ENCODE measurements at regions not wholly inside any gene's neighbourhood (a gene's known extent, or its start where the extent isn't known, plus 50 kb on each side); places are given as distances from the start of the nearest gene placed in this dataset.

DNA sequence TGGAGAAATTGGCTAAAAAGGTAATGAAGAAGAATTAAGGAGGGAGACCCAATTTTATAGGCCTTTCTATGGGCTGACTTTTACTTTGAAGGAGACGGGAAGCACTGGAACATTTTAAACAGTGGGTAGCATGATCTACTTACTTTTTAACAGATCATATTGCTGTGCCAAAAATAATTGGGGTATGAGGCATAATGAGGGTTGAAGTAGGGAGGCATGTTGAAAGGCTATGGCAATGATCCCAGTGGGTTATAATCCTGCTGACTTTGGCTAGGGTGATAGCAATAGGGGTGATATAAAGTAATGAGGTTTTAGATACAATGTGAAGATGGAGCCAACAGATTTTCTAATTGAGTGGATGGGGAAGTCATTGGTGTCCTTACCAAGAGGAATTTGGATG, 73.2 kb downstream of the GPR37 start:
- no peak for FAIRE-seq

GRCh38 chr7:124690840-124691239, 74.8 kb downstream of the GPR37 start:
- no peak for FAIRE-seq

DNA sequence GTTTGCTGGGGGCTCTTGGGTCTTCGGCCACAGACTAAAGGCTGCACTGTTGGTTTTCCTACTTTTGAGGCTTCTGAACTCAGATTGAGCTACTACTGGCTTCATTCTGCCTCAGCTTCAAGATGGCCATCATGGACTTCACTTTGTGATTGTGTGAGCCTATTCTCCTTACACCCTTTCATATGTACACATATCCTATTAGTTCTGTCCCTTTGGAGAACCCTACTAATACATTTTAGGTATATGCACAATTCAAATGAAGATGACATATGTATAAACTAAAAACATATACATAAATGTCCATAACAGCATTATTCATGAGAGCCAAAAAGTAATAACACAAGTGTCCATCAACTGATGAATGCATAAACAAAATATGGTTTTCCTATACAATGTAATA, 75.7 kb downstream of the GPR37 start:
- no peak for FAIRE-seq

- FAIRE-seq, result no peak
These were observed 76.1 kb downstream of the GPR37 start for GRCh38 chr7:124689523-124689922.

- FAIRE-seq, result no peak
These were observed 76.6 kb downstream of the GPR37 start for GRCh38 chr7:124688991-124689390.

- no peak for FAIRE-seq
These were observed 78.9 kb downstream of the GPR37 start for GRCh38 chr7:124686543-124687171.

DNA sequence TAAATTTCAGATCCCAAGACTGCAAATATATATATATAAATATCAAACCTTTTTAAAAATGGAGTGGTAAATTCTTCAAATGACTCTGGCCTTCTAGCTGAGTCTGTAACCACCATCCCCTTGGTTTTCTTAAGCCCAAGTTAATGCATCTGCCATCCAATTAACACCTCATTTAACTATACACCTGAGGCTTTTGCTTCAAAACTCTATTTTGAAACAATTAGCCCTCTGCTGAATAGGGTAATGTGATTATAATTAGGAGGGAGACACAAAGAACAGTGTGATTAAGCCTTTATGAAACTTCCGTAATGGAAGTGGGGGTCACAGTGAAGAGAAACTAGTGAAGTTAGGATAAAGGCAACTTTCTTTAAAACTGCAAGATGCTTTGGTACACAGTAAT, 83.6 kb downstream of the GPR37 start:
- FAIRE-seq, result no peak

DNA sequence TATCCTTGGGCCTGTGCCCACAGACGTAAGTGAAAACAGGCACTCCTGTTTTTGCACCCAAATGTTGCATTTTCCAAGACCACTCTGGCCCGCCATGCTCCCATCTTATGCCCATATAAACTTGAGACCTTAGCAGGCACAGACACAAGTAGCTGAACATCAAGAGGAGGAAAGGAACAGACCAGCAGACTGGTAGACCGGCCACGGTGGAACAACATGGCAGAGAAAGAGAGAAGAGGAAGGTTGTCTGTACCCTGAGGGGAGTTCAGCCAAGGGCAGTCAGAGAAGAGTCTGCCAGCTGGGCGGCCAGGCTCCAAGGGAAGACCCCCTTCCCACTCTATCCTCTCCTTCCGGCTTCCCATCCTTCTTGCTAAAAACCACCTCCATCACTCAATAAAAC, 85.3 kb downstream of the GPR37 start:
- FAIRE-seq, result no peak

DNA sequence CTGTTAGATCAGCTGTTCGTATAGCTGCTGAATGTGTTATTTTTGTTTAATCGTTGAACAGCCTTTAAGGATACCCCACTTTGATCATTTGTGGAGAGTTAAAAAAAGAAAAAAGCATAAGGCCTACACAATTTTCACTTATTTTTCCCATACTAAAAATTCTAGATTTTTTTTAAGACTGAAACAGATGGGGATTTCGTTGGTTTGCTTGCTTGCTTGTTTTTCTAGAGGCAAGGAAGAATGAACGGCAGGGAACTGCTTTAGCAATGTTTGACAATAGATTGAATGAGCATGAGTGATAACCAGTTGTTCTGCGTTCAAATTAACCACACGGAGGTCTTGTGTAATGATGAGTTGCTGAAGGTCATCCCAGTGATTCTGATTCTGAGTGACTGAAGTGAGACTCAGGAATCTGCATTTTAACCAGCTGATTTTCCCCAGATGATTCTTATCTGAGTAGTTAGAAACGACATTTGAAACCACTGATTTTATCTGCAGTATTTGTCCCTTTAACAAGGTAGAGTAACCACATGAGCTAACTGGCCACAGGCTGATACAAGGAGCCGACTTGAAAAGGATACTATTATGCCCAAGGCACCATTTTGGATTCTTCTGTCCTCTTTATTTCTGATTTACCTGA, 85.9 kb downstream of the GPR37 start:
- no peak for FAIRE-seq

DNA sequence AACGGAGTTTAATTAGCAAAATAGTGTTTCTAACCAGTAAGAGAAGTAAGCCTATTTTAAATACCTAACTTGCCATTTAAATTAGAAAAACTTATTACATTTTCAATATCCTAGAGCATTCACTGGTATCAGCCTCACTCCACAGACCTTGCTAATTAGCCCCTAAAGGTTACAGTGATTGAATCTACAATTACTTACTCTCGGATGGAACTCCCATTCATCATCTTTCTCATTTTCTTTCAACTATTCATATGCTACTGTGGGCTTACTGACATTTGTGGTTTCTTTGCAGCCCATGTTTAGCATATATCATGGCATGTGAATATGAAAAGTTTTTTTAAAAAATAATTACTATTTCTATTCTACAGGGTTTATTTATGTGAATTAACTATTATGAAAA, 86.4 kb downstream of the GPR37 start:
- FAIRE-seq, result no peak

DNA sequence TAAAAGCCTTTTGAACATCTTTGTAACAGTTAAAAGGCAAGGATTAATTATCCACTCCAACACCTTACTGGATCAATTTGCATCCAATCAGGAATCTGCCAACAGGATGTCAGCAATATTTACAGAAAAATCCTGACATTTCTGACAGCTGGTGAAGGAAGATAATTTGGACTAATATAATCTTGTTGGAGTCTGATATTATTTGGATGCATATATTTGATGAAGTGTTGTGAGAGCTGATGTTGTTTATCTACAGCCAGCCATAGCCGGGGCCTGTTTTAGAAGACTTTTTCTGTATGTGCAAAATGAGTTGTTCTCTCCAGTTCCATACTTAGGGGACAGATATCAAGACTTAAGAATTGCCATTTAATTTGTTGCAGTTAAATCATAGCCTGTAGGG, 91.1 kb downstream of the GPR37 start:
- FAIRE-seq, result no peak

DNA sequence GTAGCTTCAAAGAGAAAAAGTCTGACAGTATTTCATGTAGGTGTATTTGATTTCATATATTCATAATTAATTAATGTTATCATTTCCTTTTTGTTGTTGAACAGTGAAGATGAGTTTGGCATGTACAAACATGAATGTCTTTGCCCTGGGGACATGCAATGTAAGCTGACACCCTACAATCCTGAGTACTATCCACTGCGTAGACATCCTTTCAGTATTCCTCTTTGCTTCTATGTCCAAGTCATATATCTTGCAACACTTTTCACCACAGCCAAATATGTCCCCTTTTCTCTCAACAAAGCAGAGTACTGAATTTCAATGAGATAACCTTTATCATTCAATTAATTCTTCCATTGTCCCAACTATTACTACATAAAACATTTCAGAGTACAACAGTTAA, 93.6 kb downstream of the GPR37 start:
- FAIRE-seq, result no peak

GRCh38 chr7:124667312-124668153, 98.1 kb downstream of the GPR37 start:
- FAIRE-seq, result peak; percentile 66

- no peak for FAIRE-seq
These were observed 102.7 kb downstream of the GPR37 start for GRCh38 chr7:124662937-124663336.

DNA sequence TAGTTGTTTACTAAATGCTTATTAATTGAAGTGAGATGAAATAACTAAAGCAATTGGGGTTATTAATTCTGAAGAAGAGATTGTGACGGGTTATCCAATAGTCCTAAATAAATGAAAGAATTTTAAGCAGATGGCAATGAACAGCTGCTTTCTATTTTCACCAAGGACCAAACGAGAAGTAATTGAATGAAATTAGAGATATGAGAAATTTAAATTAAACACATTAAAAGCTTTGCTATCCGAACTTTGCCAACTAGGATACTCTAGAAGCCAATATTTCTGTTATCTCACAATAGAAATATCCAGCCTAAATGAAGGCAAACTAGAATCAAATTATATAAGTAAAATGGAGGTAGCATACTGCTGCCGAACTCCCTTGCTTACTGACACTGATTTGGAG, 103.2 kb downstream of the GPR37 start:
- no peak for FAIRE-seq

- FAIRE-seq, result no peak
These were observed 109.6 kb downstream of the GPR37 start for GRCh38 chr7:124655990-124656389.

DNA sequence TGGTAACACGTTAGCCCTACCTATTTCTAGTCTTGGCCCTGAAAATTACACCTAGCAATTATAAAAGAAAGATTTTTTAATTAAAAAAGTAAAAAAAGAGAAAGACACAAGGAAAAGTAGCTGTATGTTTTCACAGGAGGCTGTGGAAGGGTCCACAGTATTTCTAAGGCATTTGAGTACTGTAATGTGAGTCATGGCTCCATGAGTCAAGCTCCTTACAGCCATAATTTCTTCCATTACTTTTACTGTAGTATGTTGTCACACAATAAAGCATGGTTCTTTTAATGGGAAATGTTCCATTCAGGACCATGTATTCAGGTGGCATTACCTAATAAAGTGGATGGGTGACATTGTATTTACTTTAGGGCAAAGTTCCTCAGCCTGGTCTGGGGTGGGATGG, 113.4 kb downstream of the GPR37 start:
- FAIRE-seq, result no peak

DNA sequence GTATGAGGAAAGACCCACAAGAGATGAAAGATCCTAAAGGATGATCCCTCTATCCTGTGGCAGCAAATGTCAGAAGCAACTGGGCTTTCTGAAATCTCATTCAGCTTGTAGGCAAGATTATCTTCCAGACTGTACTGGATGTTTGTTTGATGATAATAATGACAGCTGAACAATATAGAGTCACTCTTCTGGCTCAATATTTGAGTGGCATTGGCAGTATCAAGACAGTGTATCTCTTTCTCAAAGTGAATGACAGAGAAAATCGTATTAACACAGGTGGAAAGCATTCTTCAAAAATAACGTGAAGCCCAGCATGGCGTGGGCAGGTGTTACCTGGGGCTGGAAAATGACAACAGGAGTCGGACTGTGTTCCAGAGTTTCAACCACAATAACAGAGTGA, 114.5 kb downstream of the GPR37 start:
- no peak for FAIRE-seq

DNA sequence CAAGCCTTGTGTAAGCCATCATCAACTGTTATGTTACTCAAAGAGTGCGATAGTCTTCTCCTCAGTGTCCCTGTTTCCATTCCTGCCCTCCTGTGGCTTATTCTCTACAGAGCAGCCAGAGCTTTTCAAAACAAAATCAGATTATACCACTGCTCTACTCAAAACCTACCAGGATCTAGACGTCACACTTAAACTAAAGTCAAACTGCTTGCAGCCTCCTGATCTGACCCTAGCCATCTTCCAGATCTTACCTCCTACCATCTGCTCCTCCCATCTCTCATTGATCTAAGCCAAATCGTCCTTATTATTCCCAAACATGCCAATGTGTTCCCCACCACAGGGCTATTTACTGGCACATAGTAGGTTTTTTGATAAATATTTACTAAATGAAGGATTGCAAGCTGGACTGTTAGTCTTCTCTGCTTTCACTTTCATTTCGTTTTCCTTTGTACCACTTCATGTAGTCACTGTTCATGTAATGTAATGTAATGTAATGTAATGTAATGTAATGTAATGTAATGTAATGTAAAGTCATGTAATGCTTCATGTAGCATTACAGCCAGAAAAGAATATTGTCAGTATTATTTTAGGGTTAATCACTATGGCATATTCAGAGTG, 116.1 kb downstream of the GPR37 start:
- no peak for FAIRE-seq

GRCh38 chr7:124647630-124648306, 117.8 kb downstream of the GPR37 start:
- FAIRE-seq, result no peak

DNA sequence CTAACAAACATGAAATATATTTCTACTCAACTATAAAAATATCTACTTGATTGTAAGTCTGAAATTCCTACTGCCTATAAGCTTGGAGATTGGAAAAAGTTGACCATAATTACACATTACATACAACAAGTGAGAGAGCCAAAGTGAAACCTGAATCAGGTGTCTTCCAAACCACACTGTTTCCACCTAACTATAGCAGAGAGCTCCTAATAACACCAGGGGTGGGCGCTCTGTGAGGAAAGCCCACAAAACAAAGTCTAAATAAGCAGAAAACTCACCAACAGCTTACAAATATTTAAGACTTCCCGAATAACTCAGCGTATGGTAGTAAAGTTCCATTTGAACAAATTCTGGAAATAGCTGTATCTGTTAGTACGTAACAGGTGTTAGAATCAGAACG, 119.9 kb downstream of the GPR37 start:
- no peak for FAIRE-seq

DNA sequence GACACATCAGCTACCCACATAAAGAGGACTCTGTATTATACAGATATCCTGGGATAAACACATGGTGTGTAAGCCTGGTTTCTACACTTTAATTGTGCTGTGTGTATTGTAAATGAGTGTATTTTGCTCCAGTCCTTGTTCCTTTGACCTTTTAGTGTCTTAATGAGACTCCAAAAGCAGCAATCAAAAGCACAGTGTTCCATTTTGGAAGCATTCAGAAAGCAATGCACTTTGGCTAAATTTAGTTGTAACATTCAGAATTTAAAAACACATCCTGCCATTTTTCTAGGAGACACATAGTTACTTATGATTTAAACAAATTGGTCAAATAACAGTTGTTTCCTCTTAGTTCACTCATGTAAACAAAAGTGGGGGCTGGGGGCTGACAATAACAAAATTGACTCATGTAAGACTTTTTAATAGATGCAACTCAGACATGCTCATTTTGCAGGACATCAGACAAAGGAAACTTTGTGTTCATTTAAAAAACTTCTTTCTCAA, 122.2 kb downstream of the GPR37 start:
- no peak for FAIRE-seq

DNA sequence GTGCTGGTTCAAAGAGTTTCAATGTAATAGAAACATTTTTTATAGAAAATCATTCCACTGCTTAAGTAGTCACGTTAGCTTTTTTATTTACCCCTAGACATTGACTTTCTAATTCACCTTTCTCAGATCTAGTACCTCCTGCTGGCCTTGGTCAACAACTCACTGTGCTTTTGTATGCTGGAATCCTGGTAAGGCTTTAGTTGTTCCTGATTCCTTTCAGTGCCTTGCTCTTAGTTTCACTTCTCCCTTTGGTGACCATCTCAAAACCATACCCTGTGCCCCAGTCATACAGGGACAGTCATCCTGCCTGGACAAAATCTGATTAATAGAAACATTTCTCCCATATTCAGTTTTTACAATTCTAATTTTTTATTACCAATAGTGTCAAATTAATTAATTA, 130.2 kb downstream of the GPR37 start:
- no peak for FAIRE-seq

Measured in islet of Langerhans (tissue), 1 donor.